ENCODE measurements at regions not wholly inside any gene's neighbourhood (a gene's known extent, or its start where the extent isn't known, plus 50 kb on each side); places are given as distances from the start of the nearest gene placed in this dataset.

DNA sequence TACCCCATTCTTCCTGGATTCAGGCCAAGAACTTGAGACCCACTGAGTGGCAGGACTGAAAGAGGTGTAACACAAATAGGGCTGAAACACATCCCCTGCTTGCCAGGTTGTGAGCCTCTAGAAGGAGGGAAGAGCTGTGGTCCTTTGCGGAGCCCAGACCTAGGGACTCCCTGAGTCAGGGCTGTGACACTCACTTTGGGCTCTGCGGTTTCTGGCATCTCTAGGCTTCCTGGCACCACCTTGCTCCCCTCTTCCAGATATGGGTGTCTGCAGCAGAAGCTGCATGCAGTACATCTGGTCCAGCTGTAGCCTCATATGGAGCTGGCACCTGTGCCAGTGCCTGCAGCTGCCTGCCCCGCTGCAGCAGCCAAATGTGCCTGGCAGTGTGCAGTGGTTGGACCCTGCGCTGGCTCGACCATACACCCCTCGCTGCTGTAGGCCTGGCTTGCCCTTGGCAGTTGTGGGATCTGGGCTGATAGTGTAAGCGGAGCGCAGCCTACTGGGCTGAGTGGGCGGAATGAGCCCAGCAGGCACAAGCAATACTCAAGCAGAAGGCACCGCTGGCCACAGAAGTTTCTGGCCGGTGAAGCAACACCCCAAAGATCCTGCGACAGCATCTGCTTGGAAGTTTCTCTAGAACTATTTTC is 290.4 kb downstream of the SLITRK6 start:
- no peaks in the 10 kb centered on the region for H3K4me1 ChIP-seq (ENCODE audit: control insufficient read depth, low read depth, low read length)
- H3K27ac ChIP-seq (ENCODE audit: low read length) = no peak overlapping the region
- no peaks in the 10 kb centered on the region for H3K9me3 ChIP-seq (ENCODE audit: control insufficient read depth, low read depth, low read length)
- no peaks in the 10 kb centered on the region for H3K36me3 ChIP-seq (ENCODE audit: control insufficient read depth, low read depth, low read length)
- H3K4me3 ChIP-seq (ENCODE audit: low read length) = no peak overlapping the region
- H3K9ac ChIP-seq (ENCODE audit: low read length) = no peak overlapping the region
- no peaks in the 10 kb centered on the region for H3K27me3 ChIP-seq (ENCODE audit: control insufficient read depth, insufficient read depth, low read length)

GRCh38 chr13:85503797-85504196 is 295.4 kb downstream of the SLITRK6 start:
- no peak overlapping the region for H3K27ac ChIP-seq (ENCODE audit: low read length)

GRCh38 chr13:85501616-85502015 is 297.6 kb downstream of the SLITRK6 start:
- Histone ChIP-seq H3K4me3 (ENCODE audit: low read length) (no peak overlapping the region), H3K27ac (ENCODE audit: low read length) (no peak overlapping the region), H3K27me3 (ENCODE audit: control insufficient read depth, insufficient read depth, low read length) (no peaks in the 10 kb centered on the region), H3K9ac (ENCODE audit: low read length) (no peak overlapping the region), H3K4me1 (ENCODE audit: control insufficient read depth, low read depth, low read length) (peaks cover 15% of the 10 kb centered on the region), H3K9me3 (ENCODE audit: control insufficient read depth, low read depth, low read length) (no peaks in the 10 kb centered on the region), H3K36me3 (ENCODE audit: control insufficient read depth, low read depth, low read length) (no peaks in the 10 kb centered on the region)

More at GRCh38 chr13:85503797-85504196, 295.4 kb downstream of the SLITRK6 start:
- Histone ChIP-seq H3K36me3 (ENCODE audit: control insufficient read depth, low read depth, low read length) (no peaks in the 10 kb centered on the region), H3K27me3 (ENCODE audit: control insufficient read depth, insufficient read depth, low read length) (no peaks in the 10 kb centered on the region), H3K9me3 (ENCODE audit: control insufficient read depth, low read depth, low read length) (no peaks in the 10 kb centered on the region), H3K4me1 (ENCODE audit: control insufficient read depth, low read depth, low read length) (peaks cover 15% of the 10 kb centered on the region), H3K4me3 (ENCODE audit: low read length) (no peak overlapping the region), H3K9ac (ENCODE audit: low read length) (no peak overlapping the region)

DNA sequence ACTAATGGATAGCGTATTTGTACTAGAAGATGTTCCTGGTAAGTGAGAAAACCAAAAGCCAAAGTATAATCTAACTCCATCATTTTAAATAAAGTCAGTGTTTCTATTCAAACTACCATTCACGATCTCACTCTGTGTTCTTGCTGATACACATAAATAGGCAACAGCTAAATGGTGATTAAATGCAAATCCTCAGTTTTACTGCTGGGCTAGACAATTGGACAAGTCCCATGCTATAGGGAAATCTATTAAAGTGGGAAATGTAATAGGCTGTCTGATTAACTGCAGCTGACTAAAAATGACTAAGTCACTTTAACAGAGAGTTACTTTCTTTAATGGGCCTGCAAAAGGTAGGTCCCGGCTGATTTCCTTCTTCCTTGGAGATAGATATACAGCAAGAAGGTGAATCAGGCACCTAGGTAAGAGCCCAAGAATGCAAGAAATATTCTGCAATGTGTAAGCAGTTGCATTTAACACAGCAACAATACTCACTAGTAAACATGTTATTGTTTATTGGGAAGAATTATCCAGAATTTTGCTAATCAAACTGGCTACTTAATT is 298.4 kb downstream of the SLITRK6 start:
- H3K9me3 ChIP-seq (ENCODE audit: control insufficient read depth, low read depth, low read length) = no peaks in the 10 kb centered on the region
- no peaks in the 10 kb centered on the region for H3K36me3 ChIP-seq (ENCODE audit: control insufficient read depth, low read depth, low read length)
- H3K9ac ChIP-seq (ENCODE audit: low read length) = no peak overlapping the region
- peaks cover 15% of the 10 kb centered on the region for H3K4me1 ChIP-seq (ENCODE audit: control insufficient read depth, low read depth, low read length)
- no peak overlapping the region for H3K27ac ChIP-seq (ENCODE audit: low read length)
- H3K4me3 ChIP-seq (ENCODE audit: low read length) = no peak overlapping the region
- no peaks in the 10 kb centered on the region for H3K27me3 ChIP-seq (ENCODE audit: control insufficient read depth, insufficient read depth, low read length)

- H3K9me3 ChIP-seq (ENCODE audit: control insufficient read depth, low read depth, low read length) = no peaks in the 10 kb centered on the region
- no peak overlapping the region for H3K4me3 ChIP-seq (ENCODE audit: low read length)
- no peak overlapping the region for H3K27ac ChIP-seq (ENCODE audit: low read length)
- no peaks in the 10 kb centered on the region for H3K27me3 ChIP-seq (ENCODE audit: control insufficient read depth, insufficient read depth, low read length)
- no peaks in the 10 kb centered on the region for H3K36me3 ChIP-seq (ENCODE audit: control insufficient read depth, low read depth, low read length)
- peaks cover 15% of the 10 kb centered on the region for H3K4me1 ChIP-seq (ENCODE audit: control insufficient read depth, low read depth, low read length)
- no peak overlapping the region for H3K9ac ChIP-seq (ENCODE audit: low read length)
These were observed 300.4 kb downstream of the SLITRK6 start for GRCh38 chr13:85498774-85499173.

DNA sequence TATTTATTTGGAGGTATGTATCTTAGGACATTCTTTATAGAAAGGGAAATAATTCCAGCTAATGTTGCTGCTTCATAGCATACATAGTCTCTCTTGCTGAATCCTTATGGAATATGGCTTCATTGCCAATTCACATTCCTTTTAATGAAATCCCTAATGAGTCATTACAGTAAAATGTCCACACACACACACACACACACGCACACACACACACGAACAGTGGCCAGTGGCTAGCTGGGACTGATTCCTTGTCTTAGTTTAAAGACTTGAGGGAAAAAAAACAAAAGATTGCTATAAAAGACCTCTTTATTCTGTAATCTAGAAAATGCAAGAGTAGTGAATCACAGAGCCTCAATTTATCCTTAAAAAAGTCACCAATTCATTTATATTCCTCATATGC is 301.6 kb downstream of the SLITRK6 start:
- H3K27ac ChIP-seq (ENCODE audit: low read length) = no peak overlapping the region

DNA sequence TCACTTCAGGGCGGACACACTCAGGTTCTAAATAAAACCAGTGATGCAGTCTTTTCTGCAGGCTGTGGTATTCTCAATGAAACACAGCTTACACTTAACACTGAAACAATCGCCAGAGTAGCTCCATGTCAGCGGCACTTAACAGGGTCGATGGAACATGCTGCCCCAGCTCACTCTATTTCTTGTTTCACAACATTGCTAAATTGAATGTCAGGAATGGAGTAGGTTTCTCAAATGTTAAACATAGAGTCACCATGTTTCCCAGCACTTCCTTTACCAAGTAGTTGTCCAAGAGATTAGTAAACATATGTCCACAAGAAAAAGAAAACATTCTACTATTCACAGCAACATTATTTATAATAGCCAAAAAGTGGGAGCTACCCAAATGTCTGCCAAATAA is 306.9 kb downstream of the SLITRK6 start:
- H3K27me3 ChIP-seq (ENCODE audit: control insufficient read depth, insufficient read depth, low read length) = no peaks in the 10 kb centered on the region
- no peak overlapping the region for H3K4me3 ChIP-seq (ENCODE audit: low read length)
- no peaks in the 10 kb centered on the region for H3K4me1 ChIP-seq (ENCODE audit: control insufficient read depth, low read depth, low read length)
- no peaks in the 10 kb centered on the region for H3K36me3 ChIP-seq (ENCODE audit: control insufficient read depth, low read depth, low read length)
- H3K9me3 ChIP-seq (ENCODE audit: control insufficient read depth, low read depth, low read length) = no peaks in the 10 kb centered on the region
- no peak overlapping the region for H3K9ac ChIP-seq (ENCODE audit: low read length)
- no peak overlapping the region for H3K27ac ChIP-seq (ENCODE audit: low read length)

More for the DNA sequence above, 301.6 kb downstream of the SLITRK6 start:
- Histone ChIP-seq H3K4me1 (ENCODE audit: control insufficient read depth, low read depth, low read length) (peaks cover 15% of the 10 kb centered on the region), H3K27me3 (ENCODE audit: control insufficient read depth, insufficient read depth, low read length) (no peaks in the 10 kb centered on the region), H3K36me3 (ENCODE audit: control insufficient read depth, low read depth, low read length) (no peaks in the 10 kb centered on the region), H3K9ac (ENCODE audit: low read length) (no peak overlapping the region), H3K4me3 (ENCODE audit: low read length) (no peak overlapping the region), H3K9me3 (ENCODE audit: control insufficient read depth, low read depth, low read length) (no peaks in the 10 kb centered on the region)

DNA sequence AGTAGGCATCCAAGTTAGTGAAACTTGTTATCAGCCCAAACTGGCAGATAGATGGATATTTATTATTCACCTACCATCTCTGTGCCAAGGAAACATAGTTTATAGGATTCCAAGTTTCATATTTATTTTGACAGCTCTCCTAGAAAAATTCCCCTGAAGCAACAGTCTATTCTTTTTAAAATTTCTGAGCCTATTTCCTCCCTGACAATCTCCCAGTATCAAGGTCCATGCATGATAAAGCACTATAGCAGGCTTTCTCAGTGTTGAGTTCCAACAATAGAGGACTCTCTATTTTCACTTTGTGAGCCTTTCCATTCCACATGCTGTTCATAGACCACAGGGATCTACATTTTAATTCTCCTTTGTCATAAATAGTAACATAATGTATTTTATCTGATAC is 312.6 kb downstream of the SLITRK6 start:
- H3K4me3 ChIP-seq (ENCODE audit: low read length) = no peak overlapping the region
- H3K9ac ChIP-seq (ENCODE audit: low read length) = no peak overlapping the region
- H3K27ac ChIP-seq (ENCODE audit: low read length) = no peak overlapping the region
- H3K4me1 ChIP-seq (ENCODE audit: control insufficient read depth, low read depth, low read length) = no peaks in the 10 kb centered on the region
- H3K9me3 ChIP-seq (ENCODE audit: control insufficient read depth, low read depth, low read length) = no peaks in the 10 kb centered on the region
- no peaks in the 10 kb centered on the region for H3K27me3 ChIP-seq (ENCODE audit: control insufficient read depth, insufficient read depth, low read length)
- H3K36me3 ChIP-seq (ENCODE audit: control insufficient read depth, low read depth, low read length) = no peaks in the 10 kb centered on the region

DNA sequence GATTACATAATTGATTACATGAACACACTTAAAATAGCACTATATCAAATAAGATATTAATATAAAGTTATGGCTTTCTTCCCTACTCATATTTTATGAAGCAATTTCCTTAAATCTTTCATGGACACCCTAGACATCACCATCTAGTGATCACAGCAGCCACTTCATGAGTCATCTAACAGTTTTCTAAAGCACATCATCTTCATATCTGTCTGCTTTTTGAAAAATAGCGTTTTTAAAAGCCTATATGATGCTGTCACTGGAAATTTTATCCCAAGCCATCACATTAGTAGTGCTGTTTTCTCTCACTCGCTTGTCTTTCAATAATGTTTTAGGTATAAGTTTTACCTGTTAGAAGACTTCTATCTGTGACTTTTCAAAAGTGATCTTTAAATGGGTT is 326.1 kb downstream of the SLITRK6 start:
- Histone ChIP-seq H3K4me3 (ENCODE audit: low read length) (no peak overlapping the region), H3K36me3 (ENCODE audit: control insufficient read depth, low read depth, low read length) (no peaks in the 10 kb centered on the region), H3K9me3 (ENCODE audit: control insufficient read depth, low read depth, low read length) (no peaks in the 10 kb centered on the region), H3K4me1 (ENCODE audit: control insufficient read depth, low read depth, low read length) (no peaks in the 10 kb centered on the region), H3K9ac (ENCODE audit: low read length) (no peak overlapping the region), H3K27ac (ENCODE audit: low read length) (no peak overlapping the region), H3K27me3 (ENCODE audit: control insufficient read depth, insufficient read depth, low read length) (no peaks in the 10 kb centered on the region)

- Histone ChIP-seq H3K9me3 (ENCODE audit: control insufficient read depth, low read depth, low read length) (no peaks in the 10 kb centered on the region), H3K9ac (ENCODE audit: low read length) (no peak overlapping the region), H3K27me3 (ENCODE audit: control insufficient read depth, insufficient read depth, low read length) (no peaks in the 10 kb centered on the region), H3K27ac (ENCODE audit: low read length) (no peak overlapping the region), H3K36me3 (ENCODE audit: control insufficient read depth, low read depth, low read length) (no peaks in the 10 kb centered on the region), H3K4me3 (ENCODE audit: low read length) (no peak overlapping the region), H3K4me1 (ENCODE audit: control insufficient read depth, low read depth, low read length) (no peaks in the 10 kb centered on the region)
These were observed 329.9 kb downstream of the SLITRK6 start for GRCh38 chr13:85469320-85469719.

DNA sequence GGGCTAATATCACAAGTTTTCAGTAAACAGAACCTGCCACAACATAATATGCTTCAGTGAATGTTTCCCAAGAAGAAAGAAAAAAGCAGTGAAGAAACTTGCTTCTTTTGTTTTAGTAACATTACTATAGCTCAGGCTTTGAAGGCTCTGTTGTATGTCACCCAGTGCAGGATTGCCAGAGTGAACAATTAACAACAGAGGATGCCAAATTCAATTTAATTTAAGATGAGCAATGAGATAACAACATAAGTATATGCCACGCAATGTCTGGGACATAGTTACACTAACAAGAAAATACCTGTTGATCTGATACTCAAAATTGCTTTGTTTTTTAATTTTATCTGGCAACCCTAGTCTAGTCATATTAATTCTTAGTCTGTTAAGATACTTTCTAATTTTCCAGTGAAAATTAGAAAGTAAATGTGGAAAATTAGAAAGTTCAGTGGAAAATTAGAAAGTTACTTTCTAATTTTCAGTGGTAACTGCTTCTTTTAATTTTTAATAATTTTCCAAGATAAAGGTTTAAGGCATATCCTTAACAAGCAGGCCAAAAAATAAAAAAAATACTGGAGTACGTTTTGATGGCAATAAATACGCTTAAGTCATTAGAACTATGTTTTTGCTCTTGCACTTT is 336.3 kb downstream of the SLITRK6 start:
- Histone ChIP-seq H3K4me3 (ENCODE audit: low read length) (no peak overlapping the region), H3K4me1 (ENCODE audit: control insufficient read depth, low read depth, low read length) (no peaks in the 10 kb centered on the region), H3K9ac (ENCODE audit: low read length) (no peak overlapping the region), H3K27me3 (ENCODE audit: control insufficient read depth, insufficient read depth, low read length) (no peaks in the 10 kb centered on the region), H3K36me3 (ENCODE audit: control insufficient read depth, low read depth, low read length) (no peaks in the 10 kb centered on the region), H3K27ac (ENCODE audit: low read length) (no peak overlapping the region), H3K9me3 (ENCODE audit: control insufficient read depth, low read depth, low read length) (peaks cover 11% of the 10 kb centered on the region)

GRCh38 chr13:85461621-85462020 is 337.6 kb downstream of the SLITRK6 start:
- no peaks in the 10 kb centered on the region for H3K4me1 ChIP-seq (ENCODE audit: control insufficient read depth, low read depth, low read length)
- no peaks in the 10 kb centered on the region for H3K36me3 ChIP-seq (ENCODE audit: control insufficient read depth, low read depth, low read length)
- no peak overlapping the region for H3K27ac ChIP-seq (ENCODE audit: low read length)
- H3K9me3 ChIP-seq (ENCODE audit: control insufficient read depth, low read depth, low read length) = peaks cover 23% of the 10 kb centered on the region
- no peaks in the 10 kb centered on the region for H3K27me3 ChIP-seq (ENCODE audit: control insufficient read depth, insufficient read depth, low read length)
- H3K4me3 ChIP-seq (ENCODE audit: low read length) = no peak overlapping the region
- no peak overlapping the region for H3K9ac ChIP-seq (ENCODE audit: low read length)

All from iPS-18a (cell line).